GM18861 (cell line): ENCODE measurements at regions not wholly inside any gene's neighbourhood (a gene's known extent, or its start where the extent isn't known, plus 50 kb on each side); places are given as distances from the start of the nearest gene placed in this dataset.

Source experiments
- ATAC-seq: cut with Tn5 transposase; IDR thresholded peaks from one replicate; pipeline ENCODE4 v1.9.1; 2021; ENCODE audit not compliant: unreplicated experiment

DNA sequence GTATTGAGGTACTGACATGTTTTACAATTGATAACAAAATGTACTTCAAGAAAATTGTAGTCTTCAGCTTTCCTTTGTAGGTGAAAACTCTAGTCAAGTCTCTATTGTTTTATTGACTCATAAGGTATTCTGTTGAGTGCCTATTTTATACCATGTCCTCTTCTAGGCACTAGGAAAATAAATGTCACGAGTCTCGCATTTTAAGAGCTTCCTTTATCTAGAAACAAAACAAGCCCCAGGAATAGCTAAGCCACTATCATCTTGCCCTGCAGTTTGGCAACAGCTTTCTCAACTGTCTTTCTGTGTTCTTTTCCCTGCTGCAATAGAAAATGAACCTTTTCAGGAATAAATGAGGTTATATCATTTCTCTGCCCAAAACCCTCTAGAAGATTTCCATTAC, 288.5 kb upstream of the NEGR1 start:
- ATAC-seq, result no peak

DNA sequence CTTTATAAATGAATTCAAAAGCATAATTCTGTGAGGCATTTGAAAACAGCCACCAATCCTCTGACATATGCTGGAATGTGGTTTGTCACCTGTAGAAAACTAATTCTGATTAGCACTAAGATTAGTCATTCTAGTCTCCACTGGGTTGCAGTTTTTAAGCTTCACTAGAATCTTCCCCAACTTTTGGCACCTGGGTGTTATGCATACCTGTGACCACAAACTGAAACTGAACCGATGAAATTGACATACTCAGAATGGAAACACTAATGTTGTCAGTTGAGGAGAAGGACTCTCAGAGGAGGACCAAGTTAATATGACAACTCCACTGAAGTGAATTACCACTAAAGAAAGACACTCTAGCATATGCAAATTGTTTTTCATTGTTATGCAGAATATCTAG, 285.8 kb upstream of the NEGR1 start:
- no peak for ATAC-seq

DNA sequence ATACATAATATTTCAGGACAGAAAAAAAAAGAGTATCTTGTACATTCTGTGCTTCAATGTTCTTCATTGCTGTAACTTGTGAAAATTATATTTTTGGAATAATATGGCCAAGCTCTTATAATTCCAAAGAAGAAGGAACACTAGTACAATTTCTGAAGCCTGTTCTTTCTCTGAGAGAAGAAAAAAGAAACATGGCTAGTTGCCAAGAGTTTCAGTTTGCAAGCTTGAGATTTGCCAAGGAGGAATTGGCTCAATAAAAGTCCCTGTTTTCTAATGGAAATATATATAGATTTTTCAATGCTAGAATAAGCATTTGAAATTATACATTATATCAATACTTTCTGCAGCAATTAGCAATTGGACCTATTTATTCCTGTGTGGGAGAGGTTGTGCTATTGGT, 285.2 kb upstream of the NEGR1 start:
- ATAC-seq, result no peak

DNA sequence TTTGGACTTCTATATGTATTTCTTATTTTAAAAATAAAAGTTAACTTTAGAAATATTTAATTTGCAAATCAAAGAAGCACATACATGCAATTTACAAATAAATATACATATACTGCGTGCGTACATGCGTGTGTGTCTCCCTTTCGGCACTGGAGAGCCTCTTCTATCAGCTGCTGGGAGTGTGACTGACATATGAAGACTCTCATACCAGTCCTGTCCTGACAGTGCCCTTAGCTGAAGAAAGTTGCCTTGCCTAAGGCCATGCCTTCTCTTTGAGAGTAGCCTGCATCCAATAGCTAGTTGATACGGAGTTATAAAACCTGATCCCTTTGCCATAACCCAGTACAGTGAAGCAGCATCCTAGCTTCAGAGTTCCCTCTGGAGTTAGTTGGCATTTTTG, 282.4 kb upstream of the NEGR1 start:
- ATAC-seq, result no peak

DNA sequence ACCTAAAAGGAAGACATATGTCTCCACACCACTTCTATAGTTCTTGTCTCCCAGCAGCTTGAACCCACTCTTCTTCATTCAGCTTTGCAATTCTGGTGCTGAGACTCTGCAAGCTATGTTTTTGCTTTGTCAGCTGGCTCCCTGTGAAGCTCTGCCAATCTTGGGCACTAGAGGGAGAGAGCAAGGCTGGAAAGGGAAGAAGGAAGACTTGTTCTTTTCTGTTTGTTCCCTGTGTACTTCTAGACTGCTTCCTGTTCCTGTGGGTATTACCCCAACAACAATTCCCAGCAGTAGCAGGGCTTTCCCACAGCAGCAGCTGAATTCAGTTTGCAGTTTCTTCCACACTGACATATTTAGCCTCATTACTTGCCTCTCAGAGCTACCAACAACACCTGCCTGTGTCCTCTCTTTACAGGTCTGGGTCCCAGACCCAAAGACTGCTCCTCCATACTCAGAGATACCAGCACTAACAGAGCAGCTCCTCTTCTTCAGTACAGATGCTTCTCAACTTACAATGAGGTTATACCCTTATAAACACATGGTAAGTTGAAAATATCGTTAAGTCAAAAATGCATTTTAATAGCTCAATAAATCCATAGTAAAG, 275.2 kb upstream of the NEGR1 start:
- no peak for ATAC-seq

DNA sequence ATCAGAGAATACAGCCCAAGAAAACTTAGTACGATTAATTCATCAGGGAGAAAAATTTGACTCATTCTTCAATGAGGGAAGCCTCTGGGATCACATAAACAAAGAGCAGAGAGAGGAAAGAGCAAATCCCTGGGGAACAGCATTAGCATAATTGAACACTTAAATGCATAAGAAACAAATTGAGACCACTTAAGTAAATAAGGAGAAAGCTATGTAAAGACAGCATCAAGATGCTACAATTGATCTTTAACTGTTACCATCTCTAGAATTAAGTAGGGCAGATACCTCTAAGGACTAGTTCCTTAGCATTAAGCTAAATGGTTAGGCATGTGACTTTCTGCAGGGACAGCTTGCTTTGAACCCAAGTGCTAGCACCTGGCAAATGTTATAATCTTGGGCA, 265.1 kb upstream of the NEGR1 start:
- no peak for ATAC-seq

DNA sequence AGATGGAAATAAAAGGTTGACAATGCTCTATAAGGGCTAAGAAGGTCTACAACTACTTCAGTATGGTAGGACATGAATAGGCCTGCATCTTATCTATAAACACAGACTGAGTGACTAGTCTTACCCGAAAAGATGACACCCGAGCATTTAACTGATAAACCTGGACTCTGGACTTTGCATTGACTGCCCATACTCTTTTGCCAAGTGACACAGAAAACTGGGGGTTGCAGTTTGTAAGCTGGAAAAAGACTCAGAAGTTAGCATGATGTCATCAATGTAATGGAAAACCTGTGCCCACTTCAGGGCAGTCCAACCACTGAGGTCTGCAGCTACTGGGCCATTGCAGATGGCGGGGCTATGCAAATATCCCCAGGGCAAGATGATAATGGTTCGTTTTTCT, 258.3 kb upstream of the NEGR1 start:
- ATAC-seq, result no peak

DNA sequence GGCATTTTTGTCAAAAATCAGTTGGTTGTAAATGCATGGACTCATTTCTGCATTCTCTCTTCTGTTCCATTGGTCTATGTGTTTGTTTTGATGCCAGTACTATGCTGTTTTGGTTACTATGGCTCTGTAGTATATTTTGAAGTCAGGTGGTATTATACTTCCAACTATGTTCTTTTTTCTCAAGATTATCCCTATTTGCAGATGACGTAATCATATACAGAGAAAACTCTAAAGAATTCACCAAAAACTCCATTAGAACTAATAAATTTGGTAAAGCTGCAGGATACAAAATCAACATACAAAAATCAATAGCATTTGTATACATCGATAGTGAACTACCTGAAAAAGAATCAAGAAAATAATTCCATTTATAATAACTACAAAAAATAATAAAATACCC, 253.1 kb upstream of the NEGR1 start:
- no peak for ATAC-seq

DNA sequence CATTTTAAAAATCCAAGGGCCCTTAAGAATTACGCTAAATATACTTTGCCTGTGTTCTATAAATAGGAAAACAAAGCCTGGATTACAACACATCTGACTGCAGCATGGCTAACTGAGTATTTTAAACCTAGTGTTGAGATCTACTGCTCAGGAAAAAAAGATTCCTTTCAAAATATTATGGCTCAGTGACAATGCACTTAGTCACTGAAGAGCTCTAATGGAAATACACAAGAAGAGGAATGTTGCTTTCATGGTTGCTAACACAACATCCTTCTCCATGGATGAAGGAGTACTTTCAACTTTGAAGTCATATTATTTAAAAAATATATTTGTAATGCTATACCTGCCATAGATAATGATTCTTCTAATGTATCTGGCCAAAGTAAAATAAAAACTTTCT, 248.3 kb upstream of the NEGR1 start:
- no peak for ATAC-seq

DNA sequence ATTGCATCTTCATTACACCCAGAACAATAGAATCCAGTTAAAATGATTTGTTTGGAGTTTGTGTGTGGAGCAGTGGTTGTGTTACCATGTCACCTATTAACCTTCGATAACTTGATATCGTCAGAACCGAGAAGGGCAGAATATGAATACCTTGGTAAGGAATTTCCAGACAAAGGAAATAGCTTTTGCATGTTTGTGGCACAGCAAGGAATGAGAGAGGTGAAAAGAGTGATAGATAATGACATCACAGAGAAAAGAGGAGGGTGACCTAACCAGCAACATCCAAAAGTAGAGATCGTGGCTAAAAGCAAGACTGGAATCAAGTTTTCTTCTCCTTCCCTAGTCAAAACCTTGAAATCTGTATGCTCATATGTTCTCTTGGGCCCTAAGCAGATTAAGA, 244.6 kb upstream of the NEGR1 start:
- no peak for ATAC-seq

DNA sequence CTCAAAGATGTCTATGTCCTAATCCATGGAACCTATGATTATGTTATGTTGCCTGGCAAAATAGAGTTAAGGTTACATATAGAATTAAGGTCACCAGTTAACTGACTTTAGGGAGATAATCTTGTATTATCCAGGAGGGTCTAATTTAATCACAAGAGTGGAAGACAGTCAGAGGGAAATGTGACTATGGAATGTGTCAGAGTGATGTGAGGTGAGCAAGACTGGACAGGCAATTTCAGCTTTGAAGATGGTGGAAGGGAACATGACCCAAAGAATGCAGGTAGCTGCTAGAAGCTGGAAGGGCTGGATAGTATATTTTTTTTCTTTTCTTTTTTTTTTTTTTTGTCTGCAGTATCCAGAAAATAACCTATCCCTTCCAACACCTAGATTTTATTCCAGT, 241.7 kb upstream of the NEGR1 start:
- ATAC-seq, result no peak

DNA sequence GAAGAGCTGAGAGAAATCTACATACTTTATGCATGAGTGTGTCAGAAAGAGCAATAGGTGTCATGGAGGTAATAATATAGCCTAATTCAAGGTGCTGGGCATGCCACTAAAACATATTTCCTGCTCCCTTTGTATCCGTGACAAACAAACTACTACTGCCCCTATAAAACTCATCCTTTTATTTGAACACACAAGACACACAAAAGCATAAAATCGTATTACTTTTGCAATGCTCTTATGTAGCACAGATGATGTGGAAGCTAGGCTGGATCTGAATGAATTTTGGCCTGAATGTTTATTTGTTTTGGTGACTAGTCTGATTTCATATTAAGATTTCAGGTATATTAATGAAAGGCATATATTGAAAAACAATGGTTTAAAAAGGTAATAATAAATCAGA, 239.3 kb upstream of the NEGR1 start:
- no peak for ATAC-seq

DNA sequence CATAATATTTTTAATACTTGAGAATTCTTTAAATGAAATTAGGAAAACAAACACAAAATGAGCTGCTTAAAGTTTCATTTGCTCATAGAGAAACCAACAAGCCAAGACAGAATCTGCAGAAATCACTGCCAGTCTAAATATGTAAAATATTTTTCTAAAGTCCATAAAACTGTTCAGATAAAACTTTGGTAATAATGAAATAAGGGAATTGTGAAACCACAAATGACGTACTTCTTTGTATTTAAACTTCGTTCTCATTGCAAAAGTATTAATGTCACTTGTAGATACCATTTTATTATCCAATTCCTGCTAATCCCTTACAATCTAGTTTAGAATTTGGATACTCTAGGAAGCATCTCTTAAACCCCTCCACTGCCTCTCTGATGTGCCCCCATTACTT, 234.5 kb upstream of the NEGR1 start:
- ATAC-seq, result no peak

DNA sequence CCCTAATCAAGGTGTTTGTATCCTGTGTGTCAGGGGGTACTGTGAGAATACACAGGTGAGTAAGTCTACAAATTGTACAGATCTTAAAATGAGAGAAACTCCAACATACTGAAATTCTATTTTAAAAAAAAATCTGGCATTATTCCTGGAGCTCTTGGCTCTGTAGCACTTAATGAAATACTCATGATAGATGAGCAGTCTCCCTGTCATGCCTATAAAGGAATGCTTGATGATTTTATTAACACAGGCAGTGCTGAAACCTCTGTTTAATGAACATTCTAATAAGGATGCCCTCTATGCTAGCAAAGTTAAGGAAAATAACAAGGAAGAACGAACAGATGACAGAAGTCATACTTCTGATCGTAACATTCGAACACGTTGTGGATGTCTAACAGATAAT, 233.9 kb upstream of the NEGR1 start:
- ATAC-seq, result no peak

DNA sequence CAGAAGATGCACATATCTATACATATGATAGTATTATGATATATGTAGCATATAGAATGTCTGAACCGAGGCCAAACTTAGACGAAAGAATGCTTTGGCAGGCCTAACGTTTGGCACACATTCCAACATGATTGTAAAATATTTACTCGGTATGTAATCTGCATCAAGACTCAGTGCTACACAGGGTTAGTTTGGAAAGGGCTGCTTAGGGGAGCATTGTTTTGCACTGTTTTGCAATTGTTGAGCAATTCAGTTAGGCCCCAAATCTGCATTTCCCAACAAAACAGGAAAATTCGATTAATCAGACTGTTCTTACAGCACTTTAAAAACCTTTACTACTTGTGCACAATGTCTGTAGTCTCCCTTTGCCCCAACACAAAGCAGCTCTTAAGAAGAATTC, 216.0 kb upstream of the NEGR1 start:
- ATAC-seq, result no peak

DNA sequence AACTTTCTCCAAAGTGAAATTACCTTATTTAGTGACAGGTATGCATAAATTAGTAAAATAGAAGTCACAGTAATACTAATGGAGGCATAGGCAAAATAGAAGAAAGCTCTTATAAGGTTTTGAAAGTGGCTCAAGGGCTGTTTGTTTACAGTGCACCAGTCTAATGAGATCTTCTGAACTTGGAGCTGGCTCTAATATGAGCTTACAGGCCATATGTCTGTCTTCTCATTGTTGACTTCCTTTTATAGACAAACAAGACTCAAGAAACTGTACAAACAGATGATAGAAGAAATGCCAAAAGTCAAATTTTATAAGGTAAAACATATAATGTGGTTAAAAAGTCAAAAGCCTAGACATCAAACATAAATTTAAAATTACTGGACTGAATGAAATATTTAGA, 207.5 kb upstream of the NEGR1 start:
- no peak for ATAC-seq

DNA sequence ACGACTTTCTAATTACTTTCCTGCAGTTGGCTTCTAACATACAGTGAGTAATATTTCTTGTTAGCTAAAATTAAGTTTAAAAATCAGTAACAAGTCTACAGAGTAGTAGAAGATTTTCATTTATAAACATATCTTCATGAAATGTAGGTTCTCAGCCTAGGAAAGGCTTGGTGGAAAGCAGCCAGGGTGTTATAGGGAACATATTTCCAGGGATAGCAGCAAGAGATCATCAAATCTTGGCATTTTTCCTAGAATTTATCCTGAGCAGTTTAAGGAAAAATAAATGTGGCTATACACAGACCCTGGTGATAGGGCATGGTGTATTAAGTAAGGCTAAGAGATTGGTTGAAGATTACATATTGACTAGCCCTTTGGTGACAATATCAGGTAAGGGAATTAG, 203.5 kb upstream of the NEGR1 start:
- ATAC-seq, result no peak

DNA sequence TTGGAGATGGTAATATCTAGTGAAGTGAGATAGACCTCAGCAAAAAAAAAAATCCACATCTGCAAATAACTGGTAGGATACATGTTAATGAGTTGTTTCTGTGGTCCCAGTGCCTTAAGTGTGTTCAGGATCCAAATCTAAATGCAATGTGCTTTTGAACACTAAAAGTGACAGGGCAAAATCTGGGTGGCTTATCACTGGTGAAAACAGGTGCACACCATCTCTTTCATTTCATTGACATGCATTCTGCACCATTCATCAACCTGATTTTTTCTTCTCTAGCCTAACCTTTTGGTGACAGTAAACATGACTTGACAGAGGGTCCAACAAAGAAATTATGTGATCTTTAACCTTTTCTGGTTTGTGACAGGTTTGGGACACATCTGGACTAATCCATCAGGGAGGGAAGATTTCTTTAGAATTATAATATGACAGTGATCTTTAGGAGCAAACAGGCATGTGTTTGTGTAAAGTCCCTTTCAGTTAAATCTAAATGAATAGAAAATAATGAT, 201.6 kb upstream of the NEGR1 start:
- no peak for ATAC-seq

DNA sequence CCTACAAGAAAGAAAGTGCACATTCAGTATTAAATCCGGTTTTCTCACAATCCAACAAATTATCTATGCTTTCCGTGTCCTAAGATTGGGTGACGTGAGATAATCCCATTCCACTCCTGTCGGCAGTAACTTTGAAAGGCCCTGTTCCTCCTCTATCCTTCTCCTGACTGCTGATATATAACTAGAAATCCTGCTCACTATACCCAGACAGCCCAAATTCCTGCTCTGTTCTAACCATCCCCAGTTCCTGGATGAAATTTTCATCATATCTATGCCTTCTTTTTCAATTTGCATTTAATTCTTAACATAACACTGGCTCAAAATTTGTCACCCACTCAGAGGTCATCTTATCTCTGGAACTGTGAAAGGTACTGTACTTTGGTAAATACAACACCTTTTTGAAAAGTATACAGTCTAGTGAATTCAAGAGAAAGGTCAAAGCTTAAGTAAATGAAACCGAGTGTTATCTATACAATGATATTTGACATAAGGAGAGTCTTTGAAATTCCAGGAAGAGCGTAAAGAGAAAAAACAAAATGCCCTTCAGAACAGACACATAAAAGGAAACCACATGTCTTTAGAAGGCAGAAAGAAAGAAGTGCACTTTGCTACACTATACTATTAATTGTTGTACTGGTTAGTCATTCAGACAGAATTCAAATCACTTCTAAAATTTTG, 200.5 kb upstream of the NEGR1 start:
- no peak for ATAC-seq

DNA sequence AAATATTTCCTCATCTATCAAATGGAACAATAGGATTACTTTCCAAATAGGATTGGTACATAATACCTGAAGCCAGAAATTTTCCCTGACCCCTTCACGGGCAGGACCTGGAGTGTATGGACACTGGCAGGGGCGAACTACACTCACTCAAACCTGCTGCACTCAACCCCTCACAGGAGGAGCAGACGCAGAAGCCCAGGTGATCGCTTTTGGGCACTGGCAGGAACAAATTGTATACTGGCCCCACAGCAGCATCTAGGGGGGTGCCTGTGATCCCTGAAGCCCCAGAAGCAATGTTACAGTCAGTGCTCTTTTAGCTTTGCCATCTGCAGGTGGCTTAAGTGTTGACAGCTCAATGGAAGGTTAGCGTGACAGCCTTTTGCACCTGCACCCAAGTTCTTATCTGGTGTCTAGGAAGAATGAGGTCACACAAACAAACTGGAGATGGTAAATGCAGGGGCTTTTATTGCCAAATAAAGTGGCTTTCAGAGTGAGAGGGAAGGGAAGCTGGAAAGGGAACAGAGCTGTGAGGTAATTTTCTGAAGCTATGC, 199.2 kb upstream of the NEGR1 start:
- no peak for ATAC-seq

DNA sequence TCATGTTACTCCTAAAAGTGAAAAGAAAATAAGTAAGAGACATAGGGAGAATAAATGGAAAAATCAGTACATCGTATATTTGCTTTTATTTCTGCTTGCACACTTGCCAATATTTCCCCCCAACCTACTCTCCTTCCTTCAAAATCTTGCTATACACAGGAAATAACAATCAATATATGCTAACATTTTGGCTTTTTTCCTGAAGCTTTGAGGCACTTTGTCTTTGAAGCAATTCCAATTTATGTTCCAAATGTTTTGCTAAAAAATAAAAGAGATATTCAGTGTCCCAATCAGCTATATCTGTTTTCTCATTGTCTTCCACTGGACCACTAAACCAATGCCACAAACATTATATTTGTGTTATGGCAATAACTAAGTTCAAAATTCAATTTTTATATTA, 184.0 kb upstream of the NEGR1 start:
- ATAC-seq, result no peak

DNA sequence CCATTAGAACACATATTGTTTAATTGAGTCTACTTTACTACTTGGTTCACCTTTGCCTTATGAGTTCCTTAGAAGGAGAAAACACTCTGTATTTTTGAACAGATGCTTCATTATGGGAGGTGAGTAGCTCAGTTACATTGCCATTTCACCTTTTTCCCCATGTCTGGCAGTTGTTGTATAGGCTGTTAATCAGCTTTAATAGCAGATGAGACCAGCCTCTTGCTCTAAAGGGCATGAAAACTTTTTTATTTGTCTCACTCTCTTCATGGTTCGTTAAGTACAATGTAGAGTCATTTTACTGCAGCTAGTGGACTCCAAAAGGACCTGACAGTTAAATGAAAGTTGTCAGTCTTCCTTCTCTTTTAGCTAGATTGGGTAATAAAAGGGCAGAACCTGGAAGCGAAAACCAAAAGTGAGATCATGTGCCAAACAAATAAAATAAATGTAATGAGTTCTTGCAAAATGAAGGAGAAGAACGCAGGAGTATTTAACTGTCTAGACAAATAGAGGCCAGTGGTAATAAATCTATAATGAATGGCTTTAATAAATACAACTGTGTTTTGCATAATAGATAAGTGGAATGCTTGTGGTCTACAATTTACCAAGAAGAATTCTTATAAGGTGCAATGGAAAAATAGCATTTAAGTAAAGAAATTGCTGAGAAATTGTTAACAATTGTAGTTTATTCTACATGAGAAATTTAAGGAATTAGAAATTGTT, 180.0 kb upstream of the NEGR1 start:
- ATAC-seq, result no peak
